SK-N-SH (cell line): ENCODE measurements at regions not wholly inside any gene's neighbourhood (a gene's known extent, or its start where the extent isn't known, plus 50 kb on each side); places are given as distances from the start of the nearest gene placed in this dataset.

Experiments used
- CTCF ChIA-PET: fragments of 300-600, 350-600 bp; formaldehyde crosslinking; extraction: SDS; loops from one replicate; lab custom pipeline; 2021; lab: Yijun Ruan, JAX
- POLR2A ChIA-PET: fragments of 350-600 bp; sonication (Branson Sonifier 250); formaldehyde crosslinking; extraction: SDS; loops from one replicate; lab custom pipeline; 2020; ENCODE audit warnings: antibody characterized with exemption, inconsistent platforms; lab: Yijun Ruan, JAX
- DNase-seq: peaks from one replicate; pipeline ENCODE4 v3.0.0; 2012
- H2AFZ ChIP-seq: fragments of 200-600 bp; sonication (generic); 2 replicates; pipeline ENCODE4 v1.8.1; 2016; ENCODE audit warnings: antibody characterized with exemption, mild to moderate bottlenecking, low read depth
- H3F3A ChIP-seq: fragments of 200-600 bp; sonication (generic); replicated peaks from 2 replicates; pipeline ENCODE3; 2016; ENCODE audit warnings: antibody characterized with exemption, mild to moderate bottlenecking; ENCODE audit not compliant: insufficient read depth
- H3K27ac ChIP-seq, 2 experiments: fragments of 200-500 bp in 1 of 2; fragments of 200-600 bp in 1 of 2; sonication (Bioruptor generic) in 1 of 2; sonication (generic), shearing (Covaris generic) in 1 of 2; 2 replicates each; pipeline versions ENCODE4 v1.5.1 to v1.6.1; 2014 to 2016; ENCODE audit warnings: low read depth in 2 of 2, inconsistent platforms in 1 of 2, low read length in 1 of 2, mild to moderate bottlenecking in 1 of 2, mixed read lengths in 1 of 2
- H3K27me3 ChIP-seq: fragments of 200-600 bp; sonication (generic), shearing (Covaris generic); 2 replicates; pipeline ENCODE4 v1.6.1; 2016; ENCODE audit warnings: mixed run types; ENCODE audit not compliant: insufficient read depth
- H3K36me3 ChIP-seq, 2 experiments: fragments of 200-500 bp in 1 of 2; fragments of 200-600 bp in 1 of 2; sonication (Bioruptor generic) in 1 of 2; sonication (generic) in 1 of 2; replicated peaks in 1 of 2; 2 replicates each; pipeline versions ENCODE3 to v1.5.1; 2014 to 2016; ENCODE audit warnings: low read length in 1 of 2, mild to moderate bottlenecking in 1 of 2; ENCODE audit not compliant: insufficient read depth in 2 of 2, control insufficient read depth in 1 of 2
- H3K4me1 ChIP-seq, 2 experiments: fragments of 200-500 bp in 1 of 2; fragments of 200-600 bp in 1 of 2; sonication (Bioruptor generic) in 1 of 2; sonication (generic), shearing (Covaris generic) in 1 of 2; 2 replicates each; pipeline versions ENCODE4 v1.5.1 to v1.6.1; 2014 to 2016; ENCODE audit warnings: low read depth in 1 of 2, low read length in 1 of 2, mixed run types in 1 of 2; ENCODE audit not compliant: insufficient read depth in 2 of 2, control insufficient read depth in 1 of 2
- H3K4me2 ChIP-seq: fragments of 200-600 bp; sonication (generic), shearing (Covaris generic); 2 replicates; pipeline ENCODE4 v1.6.1; 2017; ENCODE audit warnings: mixed run types
- H3K4me3 ChIP-seq, 2 experiments: fragments of 200-500 bp in 1 of 2; fragments of 200-600 bp in 1 of 2; sonication (Bioruptor generic) in 1 of 2; sonication (generic), shearing (Covaris generic) in 1 of 2; 2 replicates each; pipeline versions ENCODE4 v1.5.1 to v1.8.1; 2014 to 2016; ENCODE audit warnings: low read depth in 2 of 2, inconsistent platforms in 1 of 2, low read length in 1 of 2, mild to moderate bottlenecking in 1 of 2, mixed read lengths in 1 of 2, moderate library complexity in 1 of 2
- H3K79me2 ChIP-seq: fragments of 200-600 bp; sonication (generic); 2 replicates; pipeline ENCODE4 v1.8.1; 2017; ENCODE audit warnings: mild to moderate bottlenecking; ENCODE audit not compliant: insufficient read depth
- H3K9ac ChIP-seq: fragments of 200-600 bp; sonication (generic); 2 replicates; pipeline ENCODE4 v1.6.1; 2017; ENCODE audit warnings: mixed run types
- H3K9me2 ChIP-seq: fragments of 200-600 bp; sonication (generic); 2 replicates; pipeline ENCODE4 v1.6.1; 2017; ENCODE audit warnings: mixed run types
- H3K9me3 ChIP-seq: fragments of 200-600 bp; sonication (generic); 2 replicates; pipeline ENCODE4 v1.6.1; 2017; ENCODE audit warnings: mixed run types, mild to moderate bottlenecking, moderate library complexity
- H4K20me1 ChIP-seq: fragments of 200-600 bp; sonication (generic); 2 replicates; pipeline ENCODE4 v1.6.1; 2017; ENCODE audit warnings: mild to moderate bottlenecking, mixed run types; ENCODE audit not compliant: insufficient read depth
- EP300 ChIP-seq, 2 experiments: IDR thresholded peaks; 2 replicates each; pipeline versions ENCODE4 v1.4.0 to v1.6.1; 2012; ENCODE audit warnings: borderline replicate concordance in 1 of 2, low read depth in 1 of 2, low read length in 1 of 2
- FOSL2 ChIP-seq: IDR thresholded peaks from 2 replicates; pipeline ENCODE4 v1.4.0; 2012; ENCODE audit warnings: low read depth, mild to moderate bottlenecking, moderate library complexity, borderline replicate concordance
- MXI1 ChIP-seq: IDR thresholded peaks from 2 replicates; pipeline ENCODE4 v1.6.1; 2012; ENCODE audit warnings: mild to moderate bottlenecking, low read depth, low read length, improper control_type of control experiment
- NFIC ChIP-seq: IDR thresholded peaks from 2 replicates; pipeline ENCODE4 v1.4.0; 2012; ENCODE audit warnings: borderline replicate concordance
- RAD21 ChIP-seq: IDR thresholded peaks from 2 replicates; pipeline ENCODE4 v1.6.1; 2012; ENCODE audit warnings: mild to moderate bottlenecking, low read length
- RCOR1 ChIP-seq: fragments of 150-350 bp; IDR thresholded peaks from 2 replicates; pipeline ENCODE4 v1.6.1; 2017; ENCODE audit warnings: antibody characterized with exemption, low read length
- RXRA ChIP-seq: IDR thresholded peaks from 2 replicates; pipeline ENCODE4 v1.4.0; 2012; ENCODE audit warnings: low read depth, mild to moderate bottlenecking, borderline replicate concordance
- TCF12 ChIP-seq: IDR thresholded peaks from 2 replicates; pipeline ENCODE4 v1.4.0; 2012
- TEAD4 ChIP-seq: IDR thresholded peaks from 2 replicates; pipeline ENCODE4 v1.4.0; 2012; ENCODE audit warnings: mild to moderate bottlenecking, borderline replicate concordance; ENCODE audit not compliant: insufficient read depth
- YY1 ChIP-seq: IDR thresholded peaks from 2 replicates; pipeline ENCODE4 v1.4.0; 2012; ENCODE audit warnings: low read depth, mild to moderate bottlenecking
- WGBS: methylation state at CpG from one replicate; pipeline ENCODE4 v1.1.6; 2017; ENCODE audit warnings: low lambda C conversion rate; 5-methylcytosine and 5-hydroxymethylcytosine counted together
- TF ChIP-seq, protein P1 (sequence below): fragments of 200-600 bp; sonication (generic); IDR thresholded peaks from 2 replicates; pipeline ENCODE4 v1.6.1; 2017; ENCODE audit warnings: antibody characterized with exemption, mild to moderate bottlenecking, moderate library complexity
- TF ChIP-seq, protein P2 (sequence below): fragments of 150-350 bp; IDR thresholded peaks from 2 replicates; pipeline ENCODE4 v1.6.1; 2017; ENCODE audit warnings: antibody characterized with exemption, low read length, low read depth, borderline replicate concordance
- TF ChIP-seq, protein P3 (sequence below): IDR thresholded peaks from 2 replicates; pipeline ENCODE4 v1.6.1; 2012; ENCODE audit warnings: mild to moderate bottlenecking, low read depth, low read length, moderate library complexity
- TF ChIP-seq, protein P4 (sequence below): fragments of 150-350 bp; IDR thresholded peaks from 2 replicates; pipeline ENCODE4 v1.6.1; 2016; ENCODE audit warnings: mild to moderate bottlenecking, low read depth, low read length

DNA sequence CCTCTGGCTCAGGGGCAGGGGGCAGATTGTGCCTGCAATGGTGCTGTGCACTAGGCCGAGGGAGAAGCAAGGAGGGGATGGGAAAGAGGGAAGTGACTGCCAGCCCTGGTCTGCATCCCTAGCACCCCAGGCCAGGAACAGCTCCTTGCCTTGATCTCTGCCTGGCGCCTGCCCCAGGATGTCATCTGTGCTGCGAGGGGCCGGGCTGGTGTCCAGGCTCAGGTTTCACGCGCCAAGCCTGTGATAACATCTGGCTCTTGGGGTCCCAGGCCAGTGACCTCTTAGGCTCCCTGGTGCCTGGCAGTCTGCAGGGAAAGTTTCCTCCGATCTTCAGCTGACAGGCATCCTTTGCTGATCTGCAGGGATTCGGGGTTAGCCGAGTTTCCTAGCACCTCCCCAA is 193.5 kb upstream of the GPR26 start:
- Histone ChIP-seq H3F3A (no peaks in the 10 kb centered on the region), H4K20me1 (no peaks in the 10 kb centered on the region), H3K9ac (no peak overlapping the region), H2AFZ (no peak overlapping the region), H3K79me2 (no peaks in the 10 kb centered on the region), H3K27me3 (no peaks in the 10 kb centered on the region), H3K4me2 (no peak overlapping the region), H3K4me1 (no peaks in the 10 kb centered on the region; a peak in 1 of 4 replicates), H3K36me3 (no peaks in the 10 kb centered on the region), H3K4me3 (no peak overlapping the region), H3K27ac (no peak overlapping the region), H3K9me3 (no peaks in the 10 kb centered on the region), H3K9me2 (no peaks in the 10 kb centered on the region)
- CTCF ChIA-PET, result no interaction called here
- peak; percentile 38 for DNase-seq
- TF ChIP-seq FOSL2, result no peak
- no peak for TF ChIP-seq MXI1
- TF ChIP-seq, protein P1, sequence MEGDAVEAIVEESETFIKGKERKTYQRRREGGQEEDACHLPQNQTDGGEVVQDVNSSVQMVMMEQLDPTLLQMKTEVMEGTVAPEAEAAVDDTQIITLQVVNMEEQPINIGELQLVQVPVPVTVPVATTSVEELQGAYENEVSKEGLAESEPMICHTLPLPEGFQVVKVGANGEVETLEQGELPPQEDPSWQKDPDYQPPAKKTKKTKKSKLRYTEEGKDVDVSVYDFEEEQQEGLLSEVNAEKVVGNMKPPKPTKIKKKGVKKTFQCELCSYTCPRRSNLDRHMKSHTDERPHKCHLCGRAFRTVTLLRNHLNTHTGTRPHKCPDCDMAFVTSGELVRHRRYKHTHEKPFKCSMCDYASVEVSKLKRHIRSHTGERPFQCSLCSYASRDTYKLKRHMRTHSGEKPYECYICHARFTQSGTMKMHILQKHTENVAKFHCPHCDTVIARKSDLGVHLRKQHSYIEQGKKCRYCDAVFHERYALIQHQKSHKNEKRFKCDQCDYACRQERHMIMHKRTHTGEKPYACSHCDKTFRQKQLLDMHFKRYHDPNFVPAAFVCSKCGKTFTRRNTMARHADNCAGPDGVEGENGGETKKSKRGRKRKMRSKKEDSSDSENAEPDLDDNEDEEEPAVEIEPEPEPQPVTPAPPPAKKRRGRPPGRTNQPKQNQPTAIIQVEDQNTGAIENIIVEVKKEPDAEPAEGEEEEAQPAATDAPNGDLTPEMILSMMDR, result no peak
- no peak for TF ChIP-seq TEAD4
- TF ChIP-seq, protein P2, sequence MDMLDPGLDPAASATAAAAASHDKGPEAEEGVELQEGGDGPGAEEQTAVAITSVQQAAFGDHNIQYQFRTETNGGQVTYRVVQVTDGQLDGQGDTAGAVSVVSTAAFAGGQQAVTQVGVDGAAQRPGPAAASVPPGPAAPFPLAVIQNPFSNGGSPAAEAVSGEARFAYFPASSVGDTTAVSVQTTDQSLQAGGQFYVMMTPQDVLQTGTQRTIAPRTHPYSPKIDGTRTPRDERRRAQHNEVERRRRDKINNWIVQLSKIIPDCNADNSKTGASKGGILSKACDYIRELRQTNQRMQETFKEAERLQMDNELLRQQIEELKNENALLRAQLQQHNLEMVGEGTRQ, result no peak
- no peak for TF ChIP-seq YY1
- TF ChIP-seq, protein P3, sequence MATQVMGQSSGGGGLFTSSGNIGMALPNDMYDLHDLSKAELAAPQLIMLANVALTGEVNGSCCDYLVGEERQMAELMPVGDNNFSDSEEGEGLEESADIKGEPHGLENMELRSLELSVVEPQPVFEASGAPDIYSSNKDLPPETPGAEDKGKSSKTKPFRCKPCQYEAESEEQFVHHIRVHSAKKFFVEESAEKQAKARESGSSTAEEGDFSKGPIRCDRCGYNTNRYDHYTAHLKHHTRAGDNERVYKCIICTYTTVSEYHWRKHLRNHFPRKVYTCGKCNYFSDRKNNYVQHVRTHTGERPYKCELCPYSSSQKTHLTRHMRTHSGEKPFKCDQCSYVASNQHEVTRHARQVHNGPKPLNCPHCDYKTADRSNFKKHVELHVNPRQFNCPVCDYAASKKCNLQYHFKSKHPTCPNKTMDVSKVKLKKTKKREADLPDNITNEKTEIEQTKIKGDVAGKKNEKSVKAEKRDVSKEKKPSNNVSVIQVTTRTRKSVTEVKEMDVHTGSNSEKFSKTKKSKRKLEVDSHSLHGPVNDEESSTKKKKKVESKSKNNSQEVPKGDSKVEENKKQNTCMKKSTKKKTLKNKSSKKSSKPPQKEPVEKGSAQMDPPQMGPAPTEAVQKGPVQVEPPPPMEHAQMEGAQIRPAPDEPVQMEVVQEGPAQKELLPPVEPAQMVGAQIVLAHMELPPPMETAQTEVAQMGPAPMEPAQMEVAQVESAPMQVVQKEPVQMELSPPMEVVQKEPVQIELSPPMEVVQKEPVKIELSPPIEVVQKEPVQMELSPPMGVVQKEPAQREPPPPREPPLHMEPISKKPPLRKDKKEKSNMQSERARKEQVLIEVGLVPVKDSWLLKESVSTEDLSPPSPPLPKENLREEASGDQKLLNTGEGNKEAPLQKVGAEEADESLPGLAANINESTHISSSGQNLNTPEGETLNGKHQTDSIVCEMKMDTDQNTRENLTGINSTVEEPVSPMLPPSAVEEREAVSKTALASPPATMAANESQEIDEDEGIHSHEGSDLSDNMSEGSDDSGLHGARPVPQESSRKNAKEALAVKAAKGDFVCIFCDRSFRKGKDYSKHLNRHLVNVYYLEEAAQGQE, result no peak
- TF ChIP-seq RXRA, result no peak
- TF ChIP-seq RAD21, result no peak
- TF ChIP-seq TCF12, result no peak
- TF ChIP-seq, protein P4, sequence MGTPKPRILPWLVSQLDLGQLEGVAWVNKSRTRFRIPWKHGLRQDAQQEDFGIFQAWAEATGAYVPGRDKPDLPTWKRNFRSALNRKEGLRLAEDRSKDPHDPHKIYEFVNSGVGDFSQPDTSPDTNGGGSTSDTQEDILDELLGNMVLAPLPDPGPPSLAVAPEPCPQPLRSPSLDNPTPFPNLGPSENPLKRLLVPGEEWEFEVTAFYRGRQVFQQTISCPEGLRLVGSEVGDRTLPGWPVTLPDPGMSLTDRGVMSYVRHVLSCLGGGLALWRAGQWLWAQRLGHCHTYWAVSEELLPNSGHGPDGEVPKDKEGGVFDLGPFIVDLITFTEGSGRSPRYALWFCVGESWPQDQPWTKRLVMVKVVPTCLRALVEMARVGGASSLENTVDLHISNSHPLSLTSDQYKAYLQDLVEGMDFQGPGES, result no peak
- no peak for TF ChIP-seq NFIC
- TF ChIP-seq EP300 (IDR thresholded peaks at IDR 0.05; ENCODE audit: borderline replicate concordance in 1 of 2, low read depth in 1 of 2, low read length in 1 of 2), result no peak
- TF ChIP-seq RCOR1, result no peak
- TF ChIP-seq, all 33 proteins: peak for 0
- POLR2A ChIA-PET, result no interaction called here
- 49% methylated on average over 5 of the region's 9 CpGs for WGBS
